NCI-H146 treated with DMSO at 0.1 percent for 48 hours (cell line): ENCODE measurements at regions not wholly inside any gene's neighbourhood (a gene's known extent, or its start where the extent isn't known, plus 50 kb on each side); places are given as distances from the start of the nearest gene placed in this dataset.
"Not testable (repeated sequence)": the region's sequence is repeated elsewhere in the genome, so short reads cannot be mapped to it uniquely, and the experiment has no call there.

Source experiments
- DNase-seq: peaks from one replicate; lab custom pipeline; 2025; ENCODE audit not compliant: unreplicated experiment; lab: John Stamatoyannopoulos, UW

DNA sequence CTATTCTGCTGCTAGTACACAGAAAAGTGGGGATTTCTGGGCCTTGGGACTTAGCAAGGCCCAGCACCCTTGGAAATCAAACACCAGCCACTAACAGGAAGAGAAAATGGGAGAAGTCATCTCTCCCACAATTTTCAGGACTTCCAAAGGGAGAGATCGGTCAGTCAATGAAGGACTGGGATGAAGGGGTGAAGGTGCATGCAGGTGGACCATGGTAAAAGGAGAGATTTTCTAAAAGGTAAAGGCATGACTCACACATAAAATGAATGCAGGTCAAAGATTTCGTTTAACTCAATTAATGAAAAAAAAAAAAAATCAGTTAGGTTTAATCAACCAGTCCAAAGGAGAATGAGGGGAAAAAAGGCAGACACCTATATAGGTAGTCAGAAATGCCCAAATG, 176.4 kb upstream of the PROK2 start:
- no peak for DNase-seq

DNA sequence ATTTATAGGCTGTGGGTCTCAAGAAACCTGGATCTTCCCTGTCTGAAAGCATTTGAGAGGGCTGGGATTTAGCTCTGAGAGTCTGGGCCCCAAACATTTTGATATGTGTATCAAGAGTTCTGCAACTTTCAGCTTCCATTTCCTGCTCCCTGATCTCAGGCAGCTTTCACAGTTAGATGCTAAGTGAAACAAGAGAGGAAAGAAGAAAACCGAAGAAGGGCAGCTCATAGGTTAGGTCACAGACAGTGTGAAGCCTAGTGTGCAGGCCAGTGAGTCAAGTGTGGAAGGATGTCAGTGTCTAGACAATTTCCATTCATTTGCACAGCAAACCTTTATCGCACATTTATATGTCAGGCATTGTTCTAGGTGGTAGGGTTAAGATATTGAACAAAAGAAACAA, 173.6 kb upstream of the PROK2 start:
- no peak for DNase-seq

DNA sequence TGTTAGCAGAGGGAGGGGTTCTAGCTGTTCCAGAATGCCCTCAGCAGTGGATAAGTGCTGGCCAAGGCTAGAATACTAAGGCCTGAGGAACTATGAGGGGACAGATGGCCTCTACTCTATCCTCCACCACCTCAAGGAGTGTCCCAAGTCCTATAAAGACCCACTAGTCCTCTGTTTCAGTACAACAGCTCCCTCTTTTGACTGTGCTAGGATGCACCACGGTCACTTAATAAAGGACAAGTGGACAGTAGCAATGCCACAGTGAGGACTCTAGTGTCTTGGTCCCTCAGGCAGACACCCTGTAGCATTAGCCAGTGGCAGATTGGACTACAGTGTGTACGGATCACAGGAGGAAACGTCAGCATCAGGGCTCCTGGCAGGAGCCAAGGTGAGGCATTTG, 171.8 kb upstream of the PROK2 start:
- DNase-seq: no peak

DNA sequence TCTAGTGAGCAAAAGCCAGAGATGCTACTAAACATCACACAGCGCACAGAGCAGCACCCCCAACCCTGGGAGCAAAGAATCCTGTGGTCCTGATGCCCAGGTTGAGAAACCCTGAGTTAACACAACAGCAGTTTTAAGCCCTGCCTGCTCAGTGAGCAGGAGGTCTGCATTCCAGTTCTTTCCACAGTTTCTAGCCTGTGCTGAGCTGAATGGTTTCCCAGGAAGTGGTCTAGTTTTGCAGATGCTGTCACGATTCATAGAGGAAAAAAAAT, 171.1 kb upstream of the PROK2 start:
- no peak for DNase-seq

DNA sequence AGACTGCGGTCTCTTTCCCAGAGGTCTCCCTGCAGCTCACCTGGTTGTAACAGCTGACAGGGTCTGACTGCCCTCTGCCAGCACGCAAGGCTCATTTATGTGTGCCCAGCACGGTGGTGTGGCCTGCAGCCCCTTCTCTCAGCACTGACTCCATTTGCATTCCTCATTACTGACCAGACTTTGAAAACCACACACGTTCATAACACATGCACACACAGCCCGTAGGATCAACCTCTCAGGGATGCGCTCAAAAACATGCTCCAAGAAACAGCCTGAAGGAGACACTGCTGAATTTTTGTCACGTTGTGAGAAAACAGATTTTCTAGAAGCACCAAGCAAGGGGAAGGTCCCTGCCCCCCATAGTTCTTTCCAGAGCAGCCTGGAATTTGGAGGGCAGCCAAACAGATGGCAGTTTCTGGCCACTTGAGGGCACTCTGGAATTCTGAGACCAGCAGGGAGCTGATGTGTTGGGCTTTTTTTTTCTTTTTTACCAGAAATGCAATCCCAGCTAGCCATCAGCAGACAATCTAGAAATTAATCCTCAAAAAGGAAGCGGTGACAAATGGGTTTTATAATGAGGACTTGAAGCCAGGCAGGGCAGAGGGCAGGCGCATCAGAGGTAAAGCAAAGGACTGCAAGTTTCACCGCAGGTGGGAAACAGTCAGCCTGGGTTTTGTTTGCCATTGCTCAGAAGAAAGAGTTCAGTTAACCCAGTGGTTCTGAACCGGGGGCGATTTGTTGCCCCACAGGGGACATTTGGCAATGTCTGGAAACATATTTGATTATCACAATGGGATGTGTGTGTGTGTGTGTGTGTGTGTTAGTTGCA, 170.5 kb upstream of the PROK2 start:
- DNase-seq: peak; percentile 12

DNA sequence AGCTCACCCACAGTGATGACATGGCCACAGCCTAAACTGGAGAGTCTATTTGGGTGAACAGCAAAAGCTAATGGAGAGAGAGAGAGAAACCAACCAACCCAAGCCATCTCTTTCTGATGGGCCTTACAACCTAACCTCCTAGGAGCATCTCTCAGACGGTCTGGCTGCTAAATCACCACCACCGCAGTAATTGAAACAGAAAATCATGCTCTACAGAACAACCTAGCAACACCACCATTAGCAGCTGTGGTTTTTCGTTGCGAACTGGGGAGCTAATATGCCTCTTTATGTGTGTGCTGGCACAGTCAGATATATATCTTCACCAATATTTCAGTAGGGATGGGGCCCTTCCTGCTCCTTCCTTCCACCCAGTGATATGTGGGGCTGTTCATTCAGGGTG, 166.9 kb upstream of the PROK2 start:
- DNase-seq: no peak

DNA sequence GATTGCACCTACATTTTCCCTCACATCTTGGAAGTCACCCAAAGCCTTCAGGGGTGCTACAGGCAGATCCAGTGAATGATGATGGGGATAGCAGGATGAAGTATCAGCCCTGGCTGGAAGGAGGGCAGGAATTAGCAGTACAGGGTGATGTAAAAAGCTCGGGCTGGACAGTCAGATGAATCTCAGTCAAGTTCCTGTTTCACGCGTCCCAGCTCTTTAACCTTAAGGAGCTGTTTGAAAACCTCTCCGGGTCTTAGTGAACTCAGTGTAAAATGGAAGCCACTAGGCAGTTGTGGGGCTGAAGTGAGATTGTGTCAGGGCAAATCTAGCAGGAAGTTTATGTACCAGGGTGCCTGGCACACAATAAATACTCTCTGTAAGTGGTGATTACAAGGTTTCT, 166.4 kb upstream of the PROK2 start:
- DNase-seq: no peak

DNA sequence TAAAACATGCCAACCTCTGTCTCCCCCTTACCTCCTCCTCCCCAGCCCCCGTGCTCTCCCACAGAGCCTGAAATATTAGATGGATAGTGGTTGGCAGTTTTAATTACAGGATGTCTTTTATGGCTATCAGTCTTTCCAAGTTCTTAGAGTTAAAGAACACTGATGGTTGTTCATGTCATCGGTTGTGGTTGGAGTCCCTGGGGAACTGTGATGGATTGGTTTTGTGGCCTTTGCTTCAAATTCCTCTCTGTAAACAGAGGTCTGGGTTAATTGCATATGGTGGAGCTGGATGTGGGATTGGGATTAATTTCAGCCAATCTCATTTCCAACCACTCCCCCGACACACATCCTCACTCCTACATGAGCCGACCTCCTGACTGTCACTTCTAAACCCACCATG, 164.5 kb upstream of the PROK2 start:
- no peak for DNase-seq

DNA sequence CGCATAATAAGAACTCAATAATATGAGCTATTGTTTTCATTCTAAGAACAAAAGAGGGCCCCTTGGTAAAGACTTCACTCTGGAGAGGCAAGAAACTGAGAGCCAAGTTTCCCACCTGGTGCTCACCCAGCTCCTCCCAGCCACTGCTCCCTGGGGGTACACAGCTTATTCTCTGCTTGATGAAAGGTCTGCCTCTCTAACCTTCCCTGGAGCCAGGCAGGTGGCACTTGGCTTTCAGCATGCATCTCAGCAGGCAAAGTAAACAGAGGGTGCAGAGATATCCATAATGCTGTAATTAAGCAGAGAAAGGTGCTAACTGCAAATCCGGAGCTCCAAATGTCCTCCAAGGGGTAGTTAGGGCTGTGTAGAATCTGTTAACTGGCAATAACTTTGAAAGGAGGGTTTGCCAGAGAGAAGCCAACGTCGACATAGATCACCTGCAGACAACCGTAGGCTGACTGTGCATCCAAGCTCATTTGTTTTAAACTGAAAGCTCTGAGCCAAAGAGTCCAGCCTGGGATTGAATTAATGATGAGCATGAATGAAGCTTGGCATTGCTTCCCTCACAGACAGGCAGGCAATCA, 159.6 kb upstream of the PROK2 start:
- DNase-seq: peak; percentile 19

DNA sequence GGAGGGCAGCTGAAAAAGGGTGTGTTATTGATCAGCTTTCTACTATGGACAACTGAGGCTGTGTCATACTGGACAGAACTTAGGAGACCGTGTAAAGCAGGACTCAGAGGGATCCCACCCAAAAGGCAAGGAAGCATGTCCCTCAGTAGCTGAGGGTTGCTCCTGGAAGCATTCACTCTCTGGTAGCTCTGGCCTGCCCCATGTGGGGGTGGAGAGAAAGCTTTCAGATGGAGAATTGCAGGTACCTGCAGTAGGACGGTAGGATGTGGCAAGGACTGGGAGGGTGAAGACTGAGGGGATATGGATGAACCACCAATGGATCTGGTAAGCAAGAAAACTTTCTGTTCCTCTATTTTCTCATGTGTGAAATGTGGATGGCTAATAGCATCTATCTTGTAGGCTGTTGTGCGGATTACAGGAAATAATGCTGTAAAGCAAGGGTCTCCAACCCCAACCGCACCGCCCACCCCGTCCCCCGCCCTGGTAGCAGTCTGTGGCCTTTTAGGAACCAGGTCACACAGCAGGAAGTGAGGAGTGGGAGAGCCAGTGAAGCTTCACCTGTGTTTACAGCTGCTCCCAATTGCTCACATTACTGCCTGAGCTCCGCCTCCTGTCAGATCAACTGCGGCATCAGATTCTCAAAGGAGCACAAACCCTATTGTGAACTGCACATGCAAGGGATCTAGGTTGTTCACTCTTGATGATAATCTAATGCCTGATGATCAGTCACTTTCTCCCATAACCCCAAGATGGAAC, 157.7 kb upstream of the PROK2 start:
- no peak for DNase-seq

DNA sequence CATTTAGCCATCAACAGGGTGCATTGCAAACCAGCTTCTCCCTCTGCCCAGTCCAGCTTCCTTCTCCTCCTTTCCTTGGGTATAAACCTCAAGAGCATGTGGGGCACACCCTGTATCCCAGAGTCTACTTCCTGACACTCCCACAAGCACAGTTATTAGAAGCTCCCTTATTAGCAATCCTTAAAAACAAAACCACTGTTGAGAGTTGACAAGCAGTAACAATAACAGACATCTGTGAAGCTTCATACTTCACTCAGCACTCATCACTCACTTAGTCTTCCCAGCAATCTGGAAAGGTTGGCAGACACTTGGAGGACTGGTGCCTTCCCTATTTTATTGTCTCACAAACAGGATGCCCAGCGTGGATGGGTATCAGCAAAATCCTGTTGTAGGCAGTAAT, 155.5 kb upstream of the PROK2 start:
- no peak for DNase-seq

DNA sequence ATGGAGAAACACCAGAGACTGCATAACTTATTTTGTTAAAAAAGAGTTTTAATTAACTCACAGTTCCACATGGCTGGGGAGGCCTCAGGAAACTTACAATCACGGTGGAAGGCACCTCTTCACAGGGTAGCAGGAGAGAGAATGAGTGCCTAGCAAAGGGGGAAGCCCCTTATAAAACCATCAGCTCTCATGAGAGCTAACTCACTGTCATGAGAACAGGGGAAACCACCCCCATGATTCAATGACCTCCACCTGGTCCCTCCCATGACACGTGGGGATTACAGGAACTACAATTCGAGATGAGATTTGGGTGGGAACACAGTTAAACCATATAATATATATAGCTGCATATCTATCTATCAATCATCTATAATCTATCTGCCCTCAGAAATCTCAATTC, 153.1 kb upstream of the PROK2 start:
- not testable (repeated sequence) for DNase-seq

DNA sequence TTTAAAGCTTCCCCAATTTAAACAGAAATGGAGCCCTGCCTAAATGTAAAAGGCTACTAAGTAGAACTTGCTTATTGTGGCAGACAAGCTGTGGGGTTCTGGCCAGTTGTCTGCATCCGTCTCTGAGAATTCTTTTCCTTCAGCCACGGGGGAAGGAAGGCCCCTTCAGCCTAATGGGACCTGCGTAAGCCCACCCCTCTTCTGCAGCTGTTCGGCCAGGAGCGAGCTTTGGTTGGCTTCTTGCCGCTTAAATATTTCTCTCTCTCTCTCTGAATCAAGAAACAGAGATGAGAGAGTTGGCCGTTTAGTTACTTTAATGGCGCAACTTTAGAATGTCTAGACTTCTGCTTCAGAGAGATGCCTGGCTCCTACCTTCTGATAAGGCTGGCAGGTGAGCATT, 151.7 kb upstream of the PROK2 start:
- DNase-seq: no peak

DNA sequence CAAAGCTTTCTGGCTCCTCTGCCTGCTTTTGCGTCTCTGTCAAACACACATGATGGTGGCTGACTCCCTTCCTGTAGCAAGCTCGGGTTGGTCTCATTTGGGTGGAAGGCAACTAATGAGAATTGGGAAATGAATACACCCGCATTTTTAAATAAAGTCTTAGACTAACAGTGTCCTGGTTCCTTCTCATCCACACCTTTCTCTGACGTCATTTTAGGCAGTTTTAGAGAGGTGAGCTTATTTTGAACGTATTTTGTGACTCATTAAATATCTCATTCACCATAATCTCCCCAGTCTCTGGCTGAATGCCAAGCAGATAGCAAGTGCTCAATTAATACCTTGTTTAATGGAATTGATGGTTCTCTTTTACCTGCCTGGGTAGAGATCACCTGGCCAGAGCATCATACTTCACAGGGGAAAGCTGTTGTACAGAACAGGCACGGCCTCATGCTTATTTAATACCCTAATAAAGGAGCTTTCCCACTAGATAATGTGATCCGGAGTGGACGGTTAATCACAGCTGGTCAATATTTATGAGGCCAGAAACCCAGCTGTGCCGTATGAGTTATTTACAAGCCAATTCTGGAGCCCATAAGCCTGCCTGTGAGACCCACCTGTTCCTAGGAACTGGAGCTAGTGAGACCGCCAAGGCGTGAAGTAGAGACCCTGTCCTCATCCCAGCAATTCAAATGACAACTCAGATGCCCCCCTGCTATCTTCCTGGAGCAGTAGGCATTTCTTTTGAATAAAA, 149.7 kb upstream of the PROK2 start:
- DNase-seq: no peak

DNA sequence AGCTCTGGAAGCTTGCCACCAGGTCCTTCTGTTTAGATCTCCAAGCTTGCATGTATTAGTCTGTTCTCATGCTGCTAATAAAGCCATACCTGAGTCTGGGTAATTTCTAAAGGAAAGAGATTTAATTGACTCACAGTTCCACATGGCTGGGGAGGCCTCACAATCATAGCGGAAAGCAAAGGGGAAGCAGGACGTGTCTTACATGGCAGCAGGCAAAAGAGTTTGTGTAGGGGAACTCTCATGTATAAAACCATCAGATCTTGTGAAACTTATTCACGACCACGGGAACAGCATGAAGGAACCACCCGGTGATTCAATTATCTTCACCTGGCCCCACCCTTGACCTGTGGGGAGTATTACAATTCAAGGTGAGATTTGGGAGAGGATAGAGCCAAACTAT, 147.0 kb upstream of the PROK2 start:
- DNase-seq: no peak

DNA sequence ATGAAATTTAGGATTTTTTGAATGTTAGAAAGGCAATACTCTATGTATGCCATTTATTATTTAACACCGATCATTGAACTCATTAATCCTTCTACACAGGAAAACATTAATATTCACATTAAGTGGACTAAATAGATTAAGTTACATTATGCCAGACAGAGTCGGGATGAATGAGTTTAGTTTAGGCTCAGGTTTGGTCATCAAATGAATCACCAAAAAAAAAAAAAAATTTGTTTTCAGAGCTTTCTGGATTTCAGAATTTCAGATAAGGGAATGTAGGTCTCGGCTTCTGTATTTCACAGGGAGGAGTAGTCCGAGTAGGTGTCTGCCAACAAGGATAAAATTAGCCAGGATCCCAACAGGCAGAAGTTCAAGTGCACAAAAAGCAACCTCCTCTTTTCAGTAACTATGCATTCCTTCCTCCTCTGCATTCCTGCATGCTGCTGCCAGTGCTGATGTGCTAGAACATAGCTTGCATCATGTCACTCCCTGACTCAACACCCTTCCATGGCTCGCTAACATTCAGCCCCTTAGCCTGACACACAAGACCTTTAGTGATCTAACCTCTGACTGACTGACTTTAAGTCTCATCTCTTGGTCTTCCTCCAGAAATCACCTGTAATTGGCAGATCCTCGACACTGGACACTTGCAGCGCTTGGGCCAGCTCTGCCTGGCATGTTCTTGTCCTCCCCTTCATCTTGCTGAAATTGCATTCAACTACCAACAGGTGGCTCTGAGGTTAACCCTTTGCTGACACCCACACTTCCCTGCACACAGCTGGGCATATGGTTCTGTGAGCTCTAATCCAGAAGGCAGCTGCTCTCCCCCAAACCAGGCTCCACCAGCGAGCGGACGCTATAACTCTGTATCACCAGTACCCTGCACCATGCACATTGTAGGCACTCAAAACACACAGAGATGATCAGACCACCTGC, 145.4 kb upstream of the PROK2 start:
- DNase-seq: no peak

DNA sequence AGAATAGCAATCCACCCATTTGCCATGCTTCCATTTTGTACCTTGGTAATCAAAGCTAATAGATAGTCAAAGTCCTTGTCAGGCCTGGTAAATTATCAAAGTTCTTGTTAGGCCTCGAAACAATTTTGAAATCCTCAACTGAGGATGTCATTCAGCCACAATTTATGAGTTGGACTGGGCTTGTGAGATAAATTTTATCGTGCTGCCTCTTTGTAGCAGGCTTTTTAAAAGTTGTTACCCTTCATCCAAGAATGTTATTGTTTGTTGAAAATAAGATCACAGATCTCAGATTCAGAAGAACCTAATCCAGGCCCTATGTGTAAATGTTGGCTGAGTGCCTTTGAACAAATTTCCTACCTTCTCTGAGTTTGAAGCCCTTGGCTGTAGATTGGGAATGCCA, 143.3 kb upstream of the PROK2 start:
- DNase-seq: no peak

DNA sequence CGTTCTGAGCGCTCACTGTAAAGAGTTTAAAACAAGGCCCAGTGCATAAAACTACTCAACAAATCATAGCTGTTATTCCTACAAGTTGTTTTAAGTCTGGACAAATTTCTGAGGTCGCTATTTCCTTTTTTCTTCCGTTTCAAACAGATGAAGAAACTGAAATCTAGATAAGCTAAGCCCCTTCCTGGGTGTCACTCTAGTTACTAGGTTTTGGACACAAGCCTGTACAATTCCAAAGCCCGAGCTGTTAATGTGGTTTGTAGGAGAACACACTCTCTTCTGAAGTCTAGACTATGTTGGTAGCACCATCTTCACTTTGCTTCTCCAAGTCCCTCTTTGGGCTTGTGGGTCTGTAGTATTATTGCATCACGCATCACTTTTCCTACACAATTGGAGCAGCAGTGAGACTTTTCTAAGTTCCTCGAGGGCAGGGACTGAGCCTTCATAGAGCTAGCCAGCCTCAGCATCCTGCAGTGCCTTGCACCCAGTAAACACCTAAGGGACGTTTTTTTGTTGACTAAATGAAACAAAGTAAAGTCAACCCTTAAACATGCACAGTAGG, 142.6 kb upstream of the PROK2 start:
- no peak for DNase-seq

DNA sequence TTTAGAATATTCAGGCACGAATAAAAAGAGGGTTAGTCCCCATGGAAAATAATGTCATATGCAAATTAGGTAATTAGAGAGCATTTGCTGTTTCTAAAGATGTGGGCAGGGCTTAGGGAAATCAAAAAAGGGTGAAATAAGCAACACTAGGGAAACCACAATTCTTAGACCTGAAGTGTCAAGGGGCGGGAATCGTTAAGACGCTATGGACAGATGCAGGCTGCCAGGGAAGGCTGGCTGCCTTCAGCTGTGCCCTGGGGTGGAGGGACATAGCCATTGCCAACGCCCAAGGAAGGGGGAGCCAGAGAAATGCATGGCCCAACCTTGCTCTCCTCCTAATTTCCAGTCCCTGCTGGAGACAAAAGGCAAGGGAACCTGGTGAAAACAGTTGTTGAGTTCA, 141.7 kb upstream of the PROK2 start:
- no peak for DNase-seq

DNA sequence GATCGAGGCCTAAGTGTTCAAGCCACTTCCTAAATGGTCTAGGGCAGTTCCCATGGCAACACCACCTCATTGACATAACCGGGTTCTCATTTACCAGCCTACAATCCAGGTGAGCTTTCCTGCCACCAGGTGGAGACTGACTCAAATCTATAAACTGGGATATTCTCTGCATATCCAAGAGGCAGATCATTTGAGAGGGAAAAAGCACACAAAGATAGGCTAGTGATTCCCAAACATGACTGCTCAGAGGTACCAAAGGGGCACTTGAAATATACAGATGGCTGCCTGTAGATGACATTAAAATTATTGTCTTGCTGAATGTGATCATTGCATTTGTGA, 141.3 kb upstream of the PROK2 start:
- peak; percentile 27 for DNase-seq
